K562 (cell line): ENCODE measurements at regions not wholly inside any gene's neighbourhood (a gene's known extent, or its start where the extent isn't known, plus 50 kb on each side); places are given as distances from the start of the nearest gene placed in this dataset.

Experiments used
- ATAC-seq: fragments of 200-7000 bp; cut with Tn5 transposase; 3 replicates; pipeline ENCODE4 v1.9.1; 2020; ENCODE audit warnings: moderate library complexity
- BruUV-seq: library from RNA; stranded (reverse); fragments of 400-500 nt; replicated peaks from 2 replicates; lab custom pipeline; 2021; lab: Mats Ljungman, UMichigan
- CTCF ChIA-PET: fragments of 300-600 bp; formaldehyde crosslinking; extraction: SDS; loops from one replicate; lab custom pipeline; 2021; ENCODE audit warnings: low intra/inter-chr PET ratio; lab: Yijun Ruan, JAX
- POLR2A ChIA-PET: fragments of 300-600, 350-650 bp; sonication (Branson Sonifier 250); formaldehyde crosslinking; extraction: SDS; loops from one replicate; lab custom pipeline; 2021; ENCODE audit warnings: antibody characterized with exemption, inconsistent platforms; lab: Yijun Ruan, JAX
- DNase-seq, 4 experiments: peaks; one replicate each; pipeline versions ENCODE4 v3.0.0 to v3.0.0-alpha.2; 2011 to 2018; ENCODE audit warnings: low spot score in 3 of 4, mixed read lengths in 3 of 4; ENCODE audit errors: extremely low read depth in 1 of 4
- FAIRE-seq: peaks from 2 replicates; lab custom pipeline; 2011; peaks lifted over from hg19 to GRCh38; lab: Jason Lieb, UNC
- H2AFZ ChIP-seq: 2 replicates; pipeline ENCODE4 v1.6.0; 2011; ENCODE audit warnings: low read depth, low read length, control low read depth, inconsistent platforms
- H3K27ac ChIP-seq: fragments of 200-600 bp; 3 replicates; pipeline ENCODE4 v1.8.0; 2011; ENCODE audit warnings: low read depth, mild to moderate bottlenecking, control low read depth, inconsistent platforms, low read length, moderate library complexity, mixed read lengths; ENCODE audit errors: extremely low read depth
- H3K27me3 ChIP-seq, 2 experiments: fragments of 300-600 bp in 1 of 2; 2 replicates in 1 of 2; 3 replicates in 1 of 2; pipeline versions ENCODE4 v1.6.0 to v1.8.0; 2011; ENCODE audit warnings: inconsistent platforms in 2 of 2, low read length in 2 of 2, mild to moderate bottlenecking in 1 of 2, mixed read lengths in 1 of 2, moderate library complexity in 1 of 2; ENCODE audit not compliant: control insufficient read depth in 2 of 2, insufficient read depth in 2 of 2
- H3K36me3 ChIP-seq: fragments of 300-600 bp; 3 replicates; pipeline ENCODE4 v1.8.0; 2011; ENCODE audit warnings: mild to moderate bottlenecking, low read length, inconsistent platforms; ENCODE audit not compliant: control insufficient read depth, insufficient read depth
- H3K4me1 ChIP-seq, 2 experiments: fragments of 200-600 bp in 1 of 2; replicated peaks in 1 of 2; 2 replicates in 1 of 2; 3 replicates in 1 of 2; pipeline versions ENCODE4 v1.5.1 to v1.8.0; 2011; ENCODE audit warnings: inconsistent platforms in 2 of 2, low read length in 2 of 2, mild to moderate bottlenecking in 1 of 2, mixed read lengths in 1 of 2, moderate library complexity in 1 of 2; ENCODE audit not compliant: control insufficient read depth in 2 of 2, insufficient read depth in 2 of 2
- H3K4me2 ChIP-seq: 2 replicates; pipeline ENCODE4 v1.6.1; 2011; ENCODE audit warnings: low read length, control low read depth, inconsistent platforms, mixed read lengths; ENCODE audit not compliant: insufficient read depth
- H3K4me3 ChIP-seq: fragments of 200-600 bp; sonication (generic), shearing (Covaris generic); 2 replicates; pipeline ENCODE4 v1.5.1; 2016; ENCODE audit warnings: control low read depth, inconsistent platforms
- H3K79me2 ChIP-seq: fragments of 200-600 bp; 3 replicates; pipeline ENCODE4 v1.8.0; 2011; ENCODE audit warnings: low read length, inconsistent platforms; ENCODE audit not compliant: control insufficient read depth, insufficient read depth
- H3K9ac ChIP-seq, 2 experiments: 2 replicates each; pipeline versions ENCODE4 v1.6.0 to v1.6.1; 2011; ENCODE audit warnings: low read depth in 2 of 2, low read length in 2 of 2, control low read depth in 1 of 2, inconsistent platforms in 1 of 2, mild to moderate bottlenecking in 1 of 2, mixed read lengths in 1 of 2; ENCODE audit not compliant: insufficient read depth in 1 of 2
- H3K9me1 ChIP-seq: one replicate; pipeline ENCODE4 v1.6.0; 2011; ENCODE audit warnings: inconsistent platforms, mild to moderate bottlenecking, low read length, moderate library complexity; ENCODE audit not compliant: control insufficient read depth, insufficient read depth
- H3K9me3 ChIP-seq: replicated peaks from 2 replicates; pipeline ENCODE4 v1.5.1; 2011; ENCODE audit warnings: low read depth, low read length, inconsistent platforms; ENCODE audit not compliant: control insufficient read depth, insufficient read depth
- H4K20me1 ChIP-seq: replicated peaks from 2 replicates; pipeline ENCODE4 v1.6.1; 2011; ENCODE audit warnings: low read length, inconsistent platforms, mixed read lengths; ENCODE audit not compliant: control insufficient read depth, insufficient read depth
- CAMTA2 ChIP-seq: fragments of 250-450 bp; sonication (Bioruptor Pico); conservative IDR thresholded peaks from 2 replicates; pipeline ENCODE4 v1.5.1; 2022
- HDGF ChIP-seq: fragments of 450-650 bp; IDR thresholded peaks from 2 replicates; pipeline ENCODE4 v1.6.1; 2016
- ILK ChIP-seq: fragments of 450-650 bp; IDR thresholded peaks from 2 replicates; pipeline ENCODE4 v1.6.1; 2016; ENCODE audit warnings: missing genetic modification characterization, low read depth, mild to moderate bottlenecking, missing compliant biosample characterization, moderate library complexity, borderline replicate concordance
- KDM5B ChIP-seq: fragments of 200-600 bp; sonication (generic); IDR thresholded peaks from 2 replicates; pipeline ENCODE4 v1.6.1; 2012; ENCODE audit warnings: low read depth, mild to moderate bottlenecking, moderate library complexity, low read length, control low read depth, inconsistent platforms; ENCODE audit not compliant: insufficient replicate concordance
- MYNN ChIP-seq, 2 experiments: sonication (generic); formaldehyde crosslinking in 1 of 2; IDR thresholded peaks; 2 replicates each; pipeline versions ENCODE4 v1.5.0 to v1.6.1; 2016 to 2020; ENCODE audit warnings: antibody characterized with exemption in 1 of 2, missing genetic modification reagents in 1 of 2
- PCBP1 ChIP-seq: fragments of 200-400 bp; formaldehyde crosslinking; IDR thresholded peaks from 2 replicates; pipeline ENCODE4 v1.6.1; 2018; ENCODE audit warnings: mild to moderate bottlenecking, low read depth, low read length; ENCODE audit not compliant: poor library complexity, severe bottlenecking
- PHB2 ChIP-seq: fragments of 450-650 bp; IDR thresholded peaks from 2 replicates; pipeline ENCODE4 v1.6.1; 2017; ENCODE audit warnings: low read depth
- RFX1 ChIP-seq: fragments of 450-650 bp; IDR thresholded peaks from 2 replicates; pipeline ENCODE4 v1.6.1; 2016; ENCODE audit warnings: mild to moderate bottlenecking, moderate library complexity
- STAT5A ChIP-seq: IDR thresholded peaks from 2 replicates; pipeline ENCODE4 v1.6.1; 2012; ENCODE audit warnings: low read length, inconsistent platforms, borderline replicate concordance
- TCF3 ChIP-seq: sonication (generic); formaldehyde crosslinking; IDR thresholded peaks from 2 replicates; pipeline ENCODE4 v1.4.0; 2020; ENCODE audit warnings: mild to moderate bottlenecking, missing genetic modification reagents
- TEAD4 ChIP-seq, 2 experiments: sonication (generic) in 1 of 2; formaldehyde crosslinking in 1 of 2; IDR thresholded peaks; 2 replicates each; pipeline versions ENCODE4 v1.6.1 to v1.8.0; 2012 to 2022; ENCODE audit warnings: borderline replicate concordance in 1 of 2, inconsistent platforms in 1 of 2, low read length in 1 of 2, mild to moderate bottlenecking in 1 of 2, missing genetic modification reagents in 1 of 2
- ZNF124 ChIP-seq: sonication (generic); formaldehyde crosslinking; IDR thresholded peaks from 2 replicates; pipeline ENCODE4 v1.8.1; 2022; ENCODE audit warnings: missing genetic modification reagents
- ZNF143 ChIP-seq: sonication (generic); formaldehyde crosslinking; IDR thresholded peaks from 2 replicates; pipeline ENCODE4 v1.9.0; 2022; ENCODE audit warnings: mild to moderate bottlenecking, missing genetic modification reagents
- ZNF766 ChIP-seq: fragments of 200-800 bp; sonication (Bioruptor generic); conservative IDR thresholded peaks from 2 replicates; pipeline ENCODE4 v1.6.1; 2016; ENCODE audit warnings: missing genetic modification characterization, missing compliant biosample characterization
- ZSCAN29 ChIP-seq: fragments of 450-650 bp; IDR thresholded peaks from 2 replicates; pipeline ENCODE4 v1.6.1; 2017
- WGBS: fragments of 100-300 bp; shearing (Covaris generic); methylation state at CpG from one replicate; pipeline ENCODE4 v1.1.6; 2016; ENCODE audit warnings: low coverage, mixed read lengths; ENCODE audit not compliant: insufficient coverage; ENCODE audit errors: missing lambda C conversion rate; 5-methylcytosine and 5-hydroxymethylcytosine counted together
- in situ Hi-C: fragments of 300-500 bp; cut with MboI; formaldehyde crosslinking; loops from 4 replicates; pipeline ENCODE4 v1.15.0; 2018; ENCODE audit warnings: inconsistent platforms, mixed read lengths
- intact Hi-C: fragments of 100-400 bp; cut with micrococcal nuclease; formaldehyde crosslinking; loops from 2 replicates; pipeline ENCODE4 v1.14.2; 2022
- TF ChIP-seq, protein P1 (sequence below): fragments of 450-650 bp; conservative IDR thresholded peaks from 2 replicates; pipeline ENCODE4 v1.6.1; 2016; ENCODE audit warnings: missing genetic modification characterization, low read depth, mild to moderate bottlenecking, control low read depth, missing compliant biosample characterization
- TF ChIP-seq, protein P2 (sequence below): sonication (generic); formaldehyde crosslinking; IDR thresholded peaks from 2 replicates; pipeline ENCODE4 v1.8.0; 2022; ENCODE audit warnings: mild to moderate bottlenecking, missing genetic modification reagents
- TF ChIP-seq, protein P3 (sequence below): sonication (generic); IDR thresholded peaks from 2 replicates; pipeline ENCODE4 v1.6.1; 2016
- TF ChIP-seq, protein P4 (sequence below): fragments of 450-650 bp; formaldehyde crosslinking; IDR thresholded peaks from 2 replicates; pipeline ENCODE4 v1.4.0; 2020; ENCODE audit warnings: mild to moderate bottlenecking, moderate library complexity

DNA sequence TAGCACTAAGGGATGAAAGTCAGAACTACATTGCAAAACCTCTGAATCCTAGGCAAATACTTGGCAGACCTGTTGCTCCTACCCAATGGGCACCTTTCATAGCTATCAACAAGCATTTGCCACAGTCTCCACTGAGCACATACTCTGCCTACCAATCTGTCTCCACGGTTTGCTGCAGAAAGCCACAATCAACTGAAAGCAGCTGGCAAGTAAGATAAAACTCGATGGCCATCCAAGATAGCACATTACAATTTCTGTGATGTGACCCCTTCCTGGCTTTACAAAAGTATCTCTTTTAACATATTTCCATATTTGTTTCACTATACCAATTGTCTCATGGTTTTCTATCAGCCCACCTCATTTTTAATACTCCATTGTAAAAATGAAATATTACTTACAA lies 1060.5 kb upstream of the INTU start:
- Histone ChIP-seq H3K36me3 (peaks cover 9% of the 10 kb centered on the region; the same call in 2 of the 3 replicates), H3K4me2 (0 out of 2 replicates have a peak overlapping the region, but pooled peaks have one; percentile 32), H3K79me2 (peaks cover 77% of the 10 kb centered on the region), H3K9me3 (no peaks in the 10 kb centered on the region), H4K20me1 (no peaks in the 10 kb centered on the region), H2AFZ (no peak overlapping the region), H3K4me1 (peaks cover 0 to 5% of the 10 kb centered on the region in 2 experiments; a peak in 3 of 5 replicates), H3K27ac (peak overlapping the region; percentile 16; the same call in 1 of the 3 replicates), H3K4me3 (no peak overlapping the region), H3K9ac (no peak overlapping the region), H3K9me1 (no peaks in the 10 kb centered on the region), H3K27me3 (no peaks in the 10 kb centered on the region)
- peak; percentile 78 for ATAC-seq
- in situ Hi-C loops = no loop called here
- POLR2A ChIA-PET = interaction anchor here (1.1 kb wide), 1 partner anchor 9 kb away, joined by 3 read pairs; no protein-coding TSS in a partner anchor
- CTCF ChIA-PET = no interaction called here
- DNase-seq = peak in 3 of 4 experiments; percentile 17 to 60 (median 20)
- BruUV-seq = no TSS peak
- WGBS = 0% methylated on average over 2 of the region's 2 CpGs
- FAIRE-seq = peak; percentile 60
- intact Hi-C loops = no loop called here
- TF ChIP-seq, protein P1, sequence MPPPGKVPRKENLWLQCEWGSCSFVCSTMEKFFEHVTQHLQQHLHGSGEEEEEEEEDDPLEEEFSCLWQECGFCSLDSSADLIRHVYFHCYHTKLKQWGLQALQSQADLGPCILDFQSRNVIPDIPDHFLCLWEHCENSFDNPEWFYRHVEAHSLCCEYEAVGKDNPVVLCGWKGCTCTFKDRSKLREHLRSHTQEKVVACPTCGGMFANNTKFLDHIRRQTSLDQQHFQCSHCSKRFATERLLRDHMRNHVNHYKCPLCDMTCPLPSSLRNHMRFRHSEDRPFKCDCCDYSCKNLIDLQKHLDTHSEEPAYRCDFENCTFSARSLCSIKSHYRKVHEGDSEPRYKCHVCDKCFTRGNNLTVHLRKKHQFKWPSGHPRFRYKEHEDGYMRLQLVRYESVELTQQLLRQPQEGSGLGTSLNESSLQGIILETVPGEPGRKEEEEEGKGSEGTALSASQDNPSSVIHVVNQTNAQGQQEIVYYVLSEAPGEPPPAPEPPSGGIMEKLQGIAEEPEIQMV (tag) = no peak
- TF ChIP-seq ZNF124 (CRISPR knock-in tag) (no peak), STAT5A (peak; percentile 65; the same call in 1 of the 2 replicates), ZNF143 (CRISPR knock-in tag) (no peak), ZNF766 (no peak), TCF3 (CRISPR knock-in tag) (peak; percentile 72), ZSCAN29 (no peak), RFX1 (no peak), PCBP1 (no peak), PHB2 (0 out of 2 replicates have a peak, but pooled peaks have one; percentile 48), HDGF (no peak), CAMTA2 (CRISPR knock-in tag) (no peak), KDM5B (no peak), MYNN (IDR thresholded peaks at IDR 0.05) (0 out of 2 replicates have a peak, but pooled peaks have one; percentile 50), MYNN (CRISPR knock-in tag; IDR thresholded peaks at IDR 0.05) (no peak), ILK (tag) (no peak), TEAD4 (IDR thresholded peaks at IDR 0.05; ENCODE audit: low read length) (peak; percentile 95), TEAD4 (CRISPR knock-in tag; IDR thresholded peaks at IDR 0.05; ENCODE audit: borderline replicate concordance) (no peak)
- TF ChIP-seq, protein P2, sequence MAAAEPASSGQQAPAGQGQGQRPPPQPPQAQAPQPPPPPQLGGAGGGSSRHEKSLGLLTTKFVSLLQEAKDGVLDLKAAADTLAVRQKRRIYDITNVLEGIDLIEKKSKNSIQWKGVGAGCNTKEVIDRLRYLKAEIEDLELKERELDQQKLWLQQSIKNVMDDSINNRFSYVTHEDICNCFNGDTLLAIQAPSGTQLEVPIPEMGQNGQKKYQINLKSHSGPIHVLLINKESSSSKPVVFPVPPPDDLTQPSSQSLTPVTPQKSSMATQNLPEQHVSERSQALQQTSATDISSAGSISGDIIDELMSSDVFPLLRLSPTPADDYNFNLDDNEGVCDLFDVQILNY = no peak
- TF ChIP-seq, protein P3, sequence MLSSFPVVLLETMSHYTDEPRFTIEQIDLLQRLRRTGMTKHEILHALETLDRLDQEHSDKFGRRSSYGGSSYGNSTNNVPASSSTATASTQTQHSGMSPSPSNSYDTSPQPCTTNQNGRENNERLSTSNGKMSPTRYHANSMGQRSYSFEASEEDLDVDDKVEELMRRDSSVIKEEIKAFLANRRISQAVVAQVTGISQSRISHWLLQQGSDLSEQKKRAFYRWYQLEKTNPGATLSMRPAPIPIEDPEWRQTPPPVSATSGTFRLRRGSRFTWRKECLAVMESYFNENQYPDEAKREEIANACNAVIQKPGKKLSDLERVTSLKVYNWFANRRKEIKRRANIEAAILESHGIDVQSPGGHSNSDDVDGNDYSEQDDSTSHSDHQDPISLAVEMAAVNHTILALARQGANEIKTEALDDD = no peak
- TF ChIP-seq, protein P4, sequence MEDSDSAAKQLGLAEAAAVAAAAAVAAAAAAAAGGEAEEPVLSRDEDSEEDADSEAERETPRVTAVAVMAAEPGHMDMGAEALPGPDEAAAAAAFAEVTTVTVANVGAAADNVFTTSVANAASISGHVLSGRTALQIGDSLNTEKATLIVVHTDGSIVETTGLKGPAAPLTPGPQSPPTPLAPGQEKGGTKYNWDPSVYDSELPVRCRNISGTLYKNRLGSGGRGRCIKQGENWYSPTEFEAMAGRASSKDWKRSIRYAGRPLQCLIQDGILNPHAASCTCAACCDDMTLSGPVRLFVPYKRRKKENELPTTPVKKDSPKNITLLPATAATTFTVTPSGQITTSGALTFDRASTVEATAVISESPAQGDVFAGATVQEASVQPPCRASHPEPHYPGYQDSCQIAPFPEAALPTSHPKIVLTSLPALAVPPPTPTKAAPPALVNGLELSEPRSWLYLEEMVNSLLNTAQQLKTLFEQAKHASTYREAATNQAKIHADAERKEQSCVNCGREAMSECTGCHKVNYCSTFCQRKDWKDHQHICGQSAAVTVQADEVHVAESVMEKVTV (CRISPR knock-in tag) = no peak
